KMS-11 (cell line): ENCODE measurements at regions not wholly inside any gene's neighbourhood (a gene's known extent, or its start where the extent isn't known, plus 50 kb on each side); places are given as distances from the start of the nearest gene placed in this dataset.

Experiments
- H2AFZ ChIP-seq: fragments of 200-600 bp; sonication (generic); 2 replicates; pipeline ENCODE4 v1.6.1; 2016; ENCODE audit warnings: antibody characterized with exemption, mixed run types, low read depth
- H3K27ac ChIP-seq: fragments of 200-600 bp; sonication (generic); 2 replicates; pipeline ENCODE4 v1.6.1; 2016; ENCODE audit warnings: mild to moderate bottlenecking, mixed run types
- H3K27me3 ChIP-seq: fragments of 200-600 bp; sonication (generic); 2 replicates; pipeline ENCODE4 v1.6.1; 2017; ENCODE audit warnings: mild to moderate bottlenecking, low read depth, mixed run types, moderate library complexity; ENCODE audit not compliant: insufficient read depth
- H3K36me3 ChIP-seq: fragments of 200-600 bp; sonication (generic); 2 replicates; pipeline ENCODE4 v1.6.1; 2017; ENCODE audit warnings: mild to moderate bottlenecking, mixed run types; ENCODE audit not compliant: insufficient read depth
- H3K4me1 ChIP-seq: fragments of 200-600 bp; sonication (generic); 2 replicates; pipeline ENCODE4 v1.6.1; 2016; ENCODE audit warnings: mild to moderate bottlenecking, low read depth, mixed run types; ENCODE audit not compliant: poor library complexity, severe bottlenecking
- H3K4me2 ChIP-seq: fragments of 200-600 bp; sonication (generic); 2 replicates; pipeline ENCODE4 v1.7.0; 2016; ENCODE audit warnings: mild to moderate bottlenecking, mixed run types
- H3K4me3 ChIP-seq: fragments of 200-600 bp; sonication (generic); IDR thresholded peaks from 2 replicates; pipeline ENCODE4 v1.6.1; 2017; ENCODE audit warnings: low read depth, low read length, mixed read lengths; ENCODE audit not compliant: insufficient read depth
- H3K79me2 ChIP-seq: fragments of 200-600 bp; sonication (generic); 2 replicates; pipeline ENCODE4 v1.6.1; 2016; ENCODE audit warnings: low read depth, mixed run types; ENCODE audit not compliant: insufficient read depth
- H3K9ac ChIP-seq: fragments of 200-600 bp; sonication (generic); 2 replicates; pipeline ENCODE4 v1.6.1; 2016; ENCODE audit warnings: mild to moderate bottlenecking, mixed run types
- H4K20me1 ChIP-seq: fragments of 200-600 bp; sonication (generic); 2 replicates; pipeline ENCODE4 v1.6.1; 2016; ENCODE audit warnings: mild to moderate bottlenecking, mixed run types; ENCODE audit not compliant: insufficient read depth
- TF ChIP-seq, protein P1 (sequence below): fragments of 200-600 bp; sonication (generic); conservative IDR thresholded peaks from 2 replicates; pipeline ENCODE4 v1.6.1; 2017; ENCODE audit warnings: low read depth, mild to moderate bottlenecking, antibody characterized with exemption, low read length, moderate library complexity, mixed read lengths

GRCh38 chr6:153670403-153671026, 368.5 kb upstream of the OPRM1 start:
- no peak overlapping the region for H3K4me2 ChIP-seq
- H3K9ac ChIP-seq: no peak overlapping the region
- TF ChIP-seq, protein P1, sequence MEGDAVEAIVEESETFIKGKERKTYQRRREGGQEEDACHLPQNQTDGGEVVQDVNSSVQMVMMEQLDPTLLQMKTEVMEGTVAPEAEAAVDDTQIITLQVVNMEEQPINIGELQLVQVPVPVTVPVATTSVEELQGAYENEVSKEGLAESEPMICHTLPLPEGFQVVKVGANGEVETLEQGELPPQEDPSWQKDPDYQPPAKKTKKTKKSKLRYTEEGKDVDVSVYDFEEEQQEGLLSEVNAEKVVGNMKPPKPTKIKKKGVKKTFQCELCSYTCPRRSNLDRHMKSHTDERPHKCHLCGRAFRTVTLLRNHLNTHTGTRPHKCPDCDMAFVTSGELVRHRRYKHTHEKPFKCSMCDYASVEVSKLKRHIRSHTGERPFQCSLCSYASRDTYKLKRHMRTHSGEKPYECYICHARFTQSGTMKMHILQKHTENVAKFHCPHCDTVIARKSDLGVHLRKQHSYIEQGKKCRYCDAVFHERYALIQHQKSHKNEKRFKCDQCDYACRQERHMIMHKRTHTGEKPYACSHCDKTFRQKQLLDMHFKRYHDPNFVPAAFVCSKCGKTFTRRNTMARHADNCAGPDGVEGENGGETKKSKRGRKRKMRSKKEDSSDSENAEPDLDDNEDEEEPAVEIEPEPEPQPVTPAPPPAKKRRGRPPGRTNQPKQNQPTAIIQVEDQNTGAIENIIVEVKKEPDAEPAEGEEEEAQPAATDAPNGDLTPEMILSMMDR: no peak
- no peaks in the 10 kb centered on the region for H3K79me2 ChIP-seq
- H2AFZ ChIP-seq: no peak overlapping the region
- no peaks in the 10 kb centered on the region for H3K4me1 ChIP-seq
- no peak overlapping the region for H3K4me3 ChIP-seq
- H4K20me1 ChIP-seq: no peaks in the 10 kb centered on the region
- no peak overlapping the region for H3K27ac ChIP-seq
- no peaks in the 10 kb centered on the region for H3K27me3 ChIP-seq
- no peaks in the 10 kb centered on the region for H3K36me3 ChIP-seq

GRCh38 chr6:153668758-153669157, 370.3 kb upstream of the OPRM1 start:
- Histone ChIP-seq H4K20me1 (no peaks in the 10 kb centered on the region), H3K36me3 (no peaks in the 10 kb centered on the region), H3K27me3 (no peaks in the 10 kb centered on the region), H3K79me2 (no peaks in the 10 kb centered on the region), H3K4me2 (no peak overlapping the region), H3K9ac (no peak overlapping the region), H3K4me3 (no peak overlapping the region), H2AFZ (no peak overlapping the region), H3K4me1 (no peaks in the 10 kb centered on the region), H3K27ac (no peak overlapping the region)
- TF ChIP-seq, protein P1: no peak

DNA sequence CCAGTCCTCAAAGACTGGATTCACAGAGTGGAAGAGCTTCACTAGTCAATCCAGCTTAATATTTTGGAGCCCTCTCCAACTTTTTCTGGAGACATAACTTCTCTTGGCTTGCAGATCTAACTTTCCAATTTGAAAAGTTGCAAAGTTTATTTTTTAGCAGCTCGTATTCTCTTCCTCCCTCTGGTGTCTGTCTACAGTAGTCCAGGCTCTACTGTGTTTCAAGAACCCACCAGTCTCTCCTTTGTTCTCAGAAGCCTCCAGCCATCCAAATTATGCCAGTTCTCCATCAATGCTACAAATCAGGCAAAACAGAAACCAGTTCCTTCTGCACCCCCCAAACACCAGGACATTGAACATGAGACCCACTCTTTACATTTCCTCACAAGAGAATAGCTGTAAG, 376.1 kb upstream of the OPRM1 start:
- no peaks in the 10 kb centered on the region for H4K20me1 ChIP-seq
- TF ChIP-seq, protein P1: no peak
- H3K4me1 ChIP-seq: no peaks in the 10 kb centered on the region
- no peak overlapping the region for H3K4me2 ChIP-seq
- H3K36me3 ChIP-seq: no peaks in the 10 kb centered on the region
- H2AFZ ChIP-seq: no peak overlapping the region
- H3K4me3 ChIP-seq: no peak overlapping the region
- H3K27ac ChIP-seq: no peak overlapping the region
- H3K79me2 ChIP-seq: no peaks in the 10 kb centered on the region
- no peak overlapping the region for H3K9ac ChIP-seq
- no peaks in the 10 kb centered on the region for H3K27me3 ChIP-seq

DNA sequence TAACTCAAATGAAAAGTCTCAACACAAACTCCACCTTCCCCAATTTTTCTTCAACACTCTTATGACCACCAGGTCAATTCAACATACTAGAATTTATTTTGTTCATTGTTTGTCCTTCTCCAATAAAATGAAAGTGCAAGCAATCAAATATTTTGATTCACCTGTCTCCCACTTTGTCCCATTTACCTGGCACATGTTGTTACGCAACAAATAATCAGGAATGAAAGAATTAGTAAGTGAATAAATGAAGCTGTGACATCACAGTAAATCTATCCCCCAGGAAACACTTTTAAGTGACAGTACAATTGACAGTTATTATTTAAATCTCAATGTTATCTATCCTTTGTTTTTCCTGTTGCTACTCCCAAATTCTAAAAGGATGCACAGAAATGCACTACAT, 393.7 kb upstream of the OPRM1 start:
- no peak overlapping the region for H3K9ac ChIP-seq
- no peak overlapping the region for H2AFZ ChIP-seq
- H3K79me2 ChIP-seq: no peaks in the 10 kb centered on the region
- H3K4me2 ChIP-seq: no peak overlapping the region
- no peak overlapping the region for H3K4me3 ChIP-seq
- H3K27me3 ChIP-seq: no peaks in the 10 kb centered on the region
- H3K4me1 ChIP-seq: no peaks in the 10 kb centered on the region
- no peaks in the 10 kb centered on the region for H3K36me3 ChIP-seq
- H3K27ac ChIP-seq: no peak overlapping the region
- TF ChIP-seq, protein P1: no peak
- H4K20me1 ChIP-seq: no peaks in the 10 kb centered on the region
